ENCODE measurements at regions not wholly inside any gene's neighbourhood (a gene's known extent, or its start where the extent isn't known, plus 50 kb on each side); places are given as distances from the start of the nearest gene placed in this dataset.

DNA sequence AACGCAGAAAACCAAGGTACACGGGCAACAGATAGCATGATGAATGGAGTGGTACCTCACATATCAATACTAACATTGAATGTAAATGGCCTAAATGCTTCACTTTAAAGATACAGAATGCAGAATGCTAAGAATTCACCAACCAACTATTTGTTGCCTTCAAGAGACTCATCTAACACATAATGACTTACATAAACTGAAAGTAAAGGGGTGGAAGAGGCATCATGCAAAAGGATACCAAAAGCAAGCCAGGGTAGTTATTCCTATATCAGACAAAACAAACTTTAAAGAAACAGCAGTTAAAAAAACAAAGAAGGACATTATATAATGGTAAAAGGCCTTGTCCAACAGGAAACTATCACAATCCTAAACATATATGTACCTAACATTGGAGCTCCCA, 137.1 kb upstream of the APP start:
- no peaks in the 10 kb centered on the region for H4K20me1 ChIP-seq (ENCODE audit: insufficient read depth)
- TF ChIP-seq, protein P1, sequence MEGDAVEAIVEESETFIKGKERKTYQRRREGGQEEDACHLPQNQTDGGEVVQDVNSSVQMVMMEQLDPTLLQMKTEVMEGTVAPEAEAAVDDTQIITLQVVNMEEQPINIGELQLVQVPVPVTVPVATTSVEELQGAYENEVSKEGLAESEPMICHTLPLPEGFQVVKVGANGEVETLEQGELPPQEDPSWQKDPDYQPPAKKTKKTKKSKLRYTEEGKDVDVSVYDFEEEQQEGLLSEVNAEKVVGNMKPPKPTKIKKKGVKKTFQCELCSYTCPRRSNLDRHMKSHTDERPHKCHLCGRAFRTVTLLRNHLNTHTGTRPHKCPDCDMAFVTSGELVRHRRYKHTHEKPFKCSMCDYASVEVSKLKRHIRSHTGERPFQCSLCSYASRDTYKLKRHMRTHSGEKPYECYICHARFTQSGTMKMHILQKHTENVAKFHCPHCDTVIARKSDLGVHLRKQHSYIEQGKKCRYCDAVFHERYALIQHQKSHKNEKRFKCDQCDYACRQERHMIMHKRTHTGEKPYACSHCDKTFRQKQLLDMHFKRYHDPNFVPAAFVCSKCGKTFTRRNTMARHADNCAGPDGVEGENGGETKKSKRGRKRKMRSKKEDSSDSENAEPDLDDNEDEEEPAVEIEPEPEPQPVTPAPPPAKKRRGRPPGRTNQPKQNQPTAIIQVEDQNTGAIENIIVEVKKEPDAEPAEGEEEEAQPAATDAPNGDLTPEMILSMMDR (conservative IDR thresholded peaks at IDR 0.05; ENCODE audit: low read depth, low read length), result no peak
- no peak overlapping the region for H3K9ac ChIP-seq
- H3K4me1 ChIP-seq (ENCODE audit: low read depth, poor library complexity, severe bottlenecking), result no peaks in the 10 kb centered on the region
- no peaks in the 10 kb centered on the region for H3K79me2 ChIP-seq (ENCODE audit: insufficient read depth, low read depth)
- H3K27me3 ChIP-seq (ENCODE audit: insufficient read depth, low read depth), result no peaks in the 10 kb centered on the region
- no peak overlapping the region for H3K4me2 ChIP-seq
- H2AFZ ChIP-seq (ENCODE audit: low read depth), result no peak overlapping the region
- H3K36me3 ChIP-seq (ENCODE audit: insufficient read depth), result no peaks in the 10 kb centered on the region
- no peak overlapping the region for H3K4me3 ChIP-seq (IDR thresholded peaks at IDR 0.05; ENCODE audit: insufficient read depth, low read depth, low read length)
- H3K27ac ChIP-seq, result no peak overlapping the region

DNA sequence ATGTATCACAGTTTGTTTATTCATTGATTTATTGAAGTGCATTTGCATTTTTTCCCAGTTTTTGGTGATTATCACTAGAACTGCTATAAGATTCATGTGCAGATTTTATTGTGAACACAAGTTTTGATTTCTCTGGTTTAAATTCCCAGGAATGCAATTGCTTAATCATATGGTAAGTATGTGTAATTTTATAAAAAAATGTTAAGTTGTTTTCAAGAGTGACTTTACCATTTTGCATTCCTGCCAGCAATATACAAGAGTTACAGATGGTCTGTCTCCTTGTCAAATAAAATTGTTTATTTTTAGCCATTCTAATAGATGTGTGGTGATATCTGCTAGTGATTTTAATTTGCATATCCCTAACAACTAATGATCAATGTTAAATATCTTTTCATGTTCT, 127.3 kb upstream of the APP start:
- Histone ChIP-seq H4K20me1 (ENCODE audit: insufficient read depth) (no peaks in the 10 kb centered on the region), H3K27me3 (ENCODE audit: insufficient read depth, low read depth) (no peaks in the 10 kb centered on the region), H3K9ac (no peak overlapping the region), H2AFZ (ENCODE audit: low read depth) (no peak overlapping the region), H3K4me1 (ENCODE audit: low read depth, poor library complexity, severe bottlenecking) (no peaks in the 10 kb centered on the region), H3K79me2 (ENCODE audit: insufficient read depth, low read depth) (no peaks in the 10 kb centered on the region), H3K4me2 (no peak overlapping the region), H3K4me3 (IDR thresholded peaks at IDR 0.05; ENCODE audit: insufficient read depth, low read depth, low read length) (no peak overlapping the region), H3K36me3 (ENCODE audit: insufficient read depth) (no peaks in the 10 kb centered on the region), H3K27ac (no peak overlapping the region)
- TF ChIP-seq, protein P1 (conservative IDR thresholded peaks at IDR 0.05; ENCODE audit: low read depth, low read length), result no peak

DNA sequence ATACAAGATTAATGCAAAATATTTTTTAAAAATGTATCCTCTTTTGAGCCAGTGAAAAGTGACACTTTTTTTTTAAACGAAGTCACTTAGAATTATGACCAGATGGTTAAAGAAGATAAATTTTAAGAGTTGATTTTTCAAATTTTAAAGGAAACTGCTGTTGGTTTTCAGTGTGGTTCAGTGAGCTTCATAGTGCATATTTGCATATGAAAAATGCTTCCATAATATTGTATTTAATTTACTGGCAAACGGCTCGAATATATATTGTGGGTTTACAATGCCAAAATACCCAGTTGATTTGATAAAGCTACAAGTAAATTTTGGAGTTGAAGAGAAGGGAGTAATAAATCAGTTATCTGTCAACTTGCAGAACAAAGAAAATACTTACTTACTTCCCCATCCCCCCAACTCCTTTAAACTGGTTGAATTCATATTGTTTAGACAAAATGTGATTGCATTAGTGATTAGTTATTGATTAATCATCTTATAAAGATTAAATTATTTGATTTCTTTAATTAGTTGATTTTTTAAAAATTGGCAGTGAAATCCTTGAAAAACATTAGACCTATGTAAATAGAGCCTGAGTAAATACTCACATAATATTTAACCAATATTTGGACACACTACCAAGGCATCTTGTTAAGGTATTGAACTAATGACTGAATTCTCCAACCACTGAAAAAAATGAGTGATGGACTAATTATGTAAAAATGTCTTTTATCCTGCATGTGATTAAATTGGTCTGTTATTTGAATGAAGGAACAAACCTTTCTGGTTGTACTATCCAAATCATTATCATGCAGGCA, 122.8 kb upstream of the APP start:
- H3K4me2 ChIP-seq, result no peak overlapping the region
- no peaks in the 10 kb centered on the region for H3K27me3 ChIP-seq (ENCODE audit: insufficient read depth, low read depth)
- H3K36me3 ChIP-seq (ENCODE audit: insufficient read depth), result no peaks in the 10 kb centered on the region
- no peaks in the 10 kb centered on the region for H3K4me1 ChIP-seq (ENCODE audit: low read depth, poor library complexity, severe bottlenecking)
- TF ChIP-seq, protein P1 (conservative IDR thresholded peaks at IDR 0.05; ENCODE audit: low read depth, low read length), result no peak
- H3K27ac ChIP-seq, result no peak overlapping the region
- H3K79me2 ChIP-seq (ENCODE audit: insufficient read depth, low read depth), result no peaks in the 10 kb centered on the region
- no peaks in the 10 kb centered on the region for H4K20me1 ChIP-seq (ENCODE audit: insufficient read depth)
- H3K4me3 ChIP-seq (IDR thresholded peaks at IDR 0.05; ENCODE audit: insufficient read depth, low read depth, low read length), result no peak overlapping the region
- H2AFZ ChIP-seq (ENCODE audit: low read depth), result no peak overlapping the region
- H3K9ac ChIP-seq, result no peak overlapping the region

DNA sequence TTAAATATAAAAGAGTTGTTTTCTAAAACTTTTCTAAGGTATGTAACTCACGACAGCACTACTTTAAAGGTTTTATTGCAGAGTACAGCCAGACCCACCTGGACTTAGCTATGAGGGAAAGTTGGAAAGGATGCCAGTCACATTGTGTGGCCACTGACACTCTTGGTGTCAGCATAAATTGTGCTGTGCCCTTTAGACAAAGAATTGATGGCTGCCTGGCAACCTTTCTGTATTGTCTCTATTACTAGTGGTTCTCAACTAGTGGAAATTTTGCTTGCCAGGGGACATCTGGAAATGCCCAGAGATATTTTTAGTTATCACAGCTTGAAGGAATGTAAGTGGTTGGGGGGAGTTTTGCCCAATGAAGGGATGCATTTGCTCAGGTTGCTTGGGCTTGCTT, 117.5 kb upstream of the APP start:
- no peak overlapping the region for H3K4me2 ChIP-seq
- H3K79me2 ChIP-seq (ENCODE audit: insufficient read depth, low read depth), result no peaks in the 10 kb centered on the region
- H4K20me1 ChIP-seq (ENCODE audit: insufficient read depth), result no peaks in the 10 kb centered on the region
- H3K36me3 ChIP-seq (ENCODE audit: insufficient read depth), result no peaks in the 10 kb centered on the region
- no peak overlapping the region for H2AFZ ChIP-seq (ENCODE audit: low read depth)
- H3K9ac ChIP-seq, result no peak overlapping the region
- H3K4me3 ChIP-seq (IDR thresholded peaks at IDR 0.05; ENCODE audit: insufficient read depth, low read depth, low read length), result no peak overlapping the region
- H3K4me1 ChIP-seq (ENCODE audit: low read depth, poor library complexity, severe bottlenecking), result no peaks in the 10 kb centered on the region
- H3K27me3 ChIP-seq (ENCODE audit: insufficient read depth, low read depth), result no peaks in the 10 kb centered on the region
- no peak overlapping the region for H3K27ac ChIP-seq
- TF ChIP-seq, protein P1 (conservative IDR thresholded peaks at IDR 0.05; ENCODE audit: low read depth, low read length), result no peak

Measured in KMS-11 (cell line).